ENCODE measurements at regions not wholly inside any gene's neighbourhood (a gene's known extent, or its start where the extent isn't known, plus 50 kb on each side); places are given as distances from the start of the nearest gene placed in this dataset.

DNA sequence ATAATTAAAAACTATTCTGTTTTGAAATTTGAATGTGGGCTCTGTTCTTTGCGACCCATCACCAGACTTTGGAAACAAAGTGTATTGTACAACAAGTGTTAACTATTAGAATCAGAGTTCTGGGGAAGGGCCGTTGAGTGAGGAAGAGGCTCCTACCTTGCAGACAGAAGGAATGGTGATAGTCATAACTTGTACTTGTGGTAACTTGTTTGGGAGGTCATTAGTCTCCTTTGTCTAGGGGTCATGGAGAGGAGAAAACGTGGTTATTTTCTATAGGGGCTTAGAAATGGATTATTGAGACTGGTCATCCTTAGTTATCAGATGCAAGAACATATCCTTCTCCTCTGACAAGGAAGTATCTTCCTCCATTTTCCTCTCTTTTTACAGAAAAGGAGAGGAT lies 174.8 kb downstream of the BMP2 start:
- TF ChIP-seq CHD2 (IDR thresholded peaks at IDR 0.05; ENCODE audit: low read length, partially characterized antibody) (no peak), TEAD4 (IDR thresholded peaks at IDR 0.05; ENCODE audit: borderline replicate concordance, insufficient read depth) (no peak), FOXJ3 (CRISPR knock-in tag; IDR thresholded peaks at IDR 0.05) (no peak), NFIC (IDR thresholded peaks at IDR 0.05; ENCODE audit: borderline replicate concordance) (no peak), FOXM1 (IDR thresholded peaks at IDR 0.05; ENCODE audit: low read depth) (no peak), GABPA (IDR thresholded peaks at IDR 0.05; ENCODE audit: low read depth) (no peak), SIN3A (IDR thresholded peaks at IDR 0.05; ENCODE audit: borderline replicate concordance, low read depth, low read length) (no peak)
- TF ChIP-seq, protein P1, sequence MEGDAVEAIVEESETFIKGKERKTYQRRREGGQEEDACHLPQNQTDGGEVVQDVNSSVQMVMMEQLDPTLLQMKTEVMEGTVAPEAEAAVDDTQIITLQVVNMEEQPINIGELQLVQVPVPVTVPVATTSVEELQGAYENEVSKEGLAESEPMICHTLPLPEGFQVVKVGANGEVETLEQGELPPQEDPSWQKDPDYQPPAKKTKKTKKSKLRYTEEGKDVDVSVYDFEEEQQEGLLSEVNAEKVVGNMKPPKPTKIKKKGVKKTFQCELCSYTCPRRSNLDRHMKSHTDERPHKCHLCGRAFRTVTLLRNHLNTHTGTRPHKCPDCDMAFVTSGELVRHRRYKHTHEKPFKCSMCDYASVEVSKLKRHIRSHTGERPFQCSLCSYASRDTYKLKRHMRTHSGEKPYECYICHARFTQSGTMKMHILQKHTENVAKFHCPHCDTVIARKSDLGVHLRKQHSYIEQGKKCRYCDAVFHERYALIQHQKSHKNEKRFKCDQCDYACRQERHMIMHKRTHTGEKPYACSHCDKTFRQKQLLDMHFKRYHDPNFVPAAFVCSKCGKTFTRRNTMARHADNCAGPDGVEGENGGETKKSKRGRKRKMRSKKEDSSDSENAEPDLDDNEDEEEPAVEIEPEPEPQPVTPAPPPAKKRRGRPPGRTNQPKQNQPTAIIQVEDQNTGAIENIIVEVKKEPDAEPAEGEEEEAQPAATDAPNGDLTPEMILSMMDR (IDR thresholded peaks at IDR 0.05), result no peak
- TF ChIP-seq, protein P2, sequence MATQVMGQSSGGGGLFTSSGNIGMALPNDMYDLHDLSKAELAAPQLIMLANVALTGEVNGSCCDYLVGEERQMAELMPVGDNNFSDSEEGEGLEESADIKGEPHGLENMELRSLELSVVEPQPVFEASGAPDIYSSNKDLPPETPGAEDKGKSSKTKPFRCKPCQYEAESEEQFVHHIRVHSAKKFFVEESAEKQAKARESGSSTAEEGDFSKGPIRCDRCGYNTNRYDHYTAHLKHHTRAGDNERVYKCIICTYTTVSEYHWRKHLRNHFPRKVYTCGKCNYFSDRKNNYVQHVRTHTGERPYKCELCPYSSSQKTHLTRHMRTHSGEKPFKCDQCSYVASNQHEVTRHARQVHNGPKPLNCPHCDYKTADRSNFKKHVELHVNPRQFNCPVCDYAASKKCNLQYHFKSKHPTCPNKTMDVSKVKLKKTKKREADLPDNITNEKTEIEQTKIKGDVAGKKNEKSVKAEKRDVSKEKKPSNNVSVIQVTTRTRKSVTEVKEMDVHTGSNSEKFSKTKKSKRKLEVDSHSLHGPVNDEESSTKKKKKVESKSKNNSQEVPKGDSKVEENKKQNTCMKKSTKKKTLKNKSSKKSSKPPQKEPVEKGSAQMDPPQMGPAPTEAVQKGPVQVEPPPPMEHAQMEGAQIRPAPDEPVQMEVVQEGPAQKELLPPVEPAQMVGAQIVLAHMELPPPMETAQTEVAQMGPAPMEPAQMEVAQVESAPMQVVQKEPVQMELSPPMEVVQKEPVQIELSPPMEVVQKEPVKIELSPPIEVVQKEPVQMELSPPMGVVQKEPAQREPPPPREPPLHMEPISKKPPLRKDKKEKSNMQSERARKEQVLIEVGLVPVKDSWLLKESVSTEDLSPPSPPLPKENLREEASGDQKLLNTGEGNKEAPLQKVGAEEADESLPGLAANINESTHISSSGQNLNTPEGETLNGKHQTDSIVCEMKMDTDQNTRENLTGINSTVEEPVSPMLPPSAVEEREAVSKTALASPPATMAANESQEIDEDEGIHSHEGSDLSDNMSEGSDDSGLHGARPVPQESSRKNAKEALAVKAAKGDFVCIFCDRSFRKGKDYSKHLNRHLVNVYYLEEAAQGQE (IDR thresholded peaks at IDR 0.05; ENCODE audit: low read depth, low read length), result no peak
